GM13977 (cell line): ENCODE measurements at regions not wholly inside any gene's neighbourhood (a gene's known extent, or its start where the extent isn't known, plus 50 kb on each side); places are given as distances from the start of the nearest gene placed in this dataset.

Source experiments
- DNase-seq: peaks from one replicate; pipeline ENCODE4 v3.0.0; 2012; ENCODE audit warnings: low spot score
- in situ Hi-C: fragments of 300-500 bp; cut with MboI; formaldehyde crosslinking; loops from one replicate; pipeline ENCODE4 v1.12.0; 2022; ENCODE audit warnings: low sequenced_read_pairs, low pct_unique_long_range_greater_than_20kb, mixed read lengths, inconsistent platforms; ENCODE audit not compliant: unreplicated experiment
- TF ChIP-seq, protein P1 (sequence below): IDR thresholded peaks from 2 replicates; pipeline ENCODE4 v1.5.1; 2012; ENCODE audit warnings: mild to moderate bottlenecking, control low read depth; ENCODE audit not compliant: insufficient read depth; ENCODE audit errors: extremely low read depth, missing control alignments

DNA sequence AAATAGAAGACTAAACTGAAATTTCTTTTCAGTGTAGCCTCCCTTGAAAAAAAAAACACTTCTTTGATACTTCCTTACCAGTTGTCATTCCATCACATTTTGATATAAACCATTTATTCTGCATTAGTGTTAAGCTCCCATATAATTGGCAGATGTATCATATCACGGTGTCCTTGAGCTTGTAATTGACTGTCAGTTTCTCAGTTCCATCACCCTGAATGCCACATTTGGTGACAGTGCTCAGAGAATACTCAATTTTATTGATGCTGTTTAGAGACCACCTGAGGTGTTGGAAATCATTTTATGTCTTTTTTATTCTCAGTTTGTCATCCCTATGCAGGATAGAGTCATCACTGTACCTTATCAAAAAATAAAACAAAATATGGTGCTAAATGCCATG, 1528.2 kb downstream of the RAPGEF2 start:
- TF ChIP-seq, protein P1, sequence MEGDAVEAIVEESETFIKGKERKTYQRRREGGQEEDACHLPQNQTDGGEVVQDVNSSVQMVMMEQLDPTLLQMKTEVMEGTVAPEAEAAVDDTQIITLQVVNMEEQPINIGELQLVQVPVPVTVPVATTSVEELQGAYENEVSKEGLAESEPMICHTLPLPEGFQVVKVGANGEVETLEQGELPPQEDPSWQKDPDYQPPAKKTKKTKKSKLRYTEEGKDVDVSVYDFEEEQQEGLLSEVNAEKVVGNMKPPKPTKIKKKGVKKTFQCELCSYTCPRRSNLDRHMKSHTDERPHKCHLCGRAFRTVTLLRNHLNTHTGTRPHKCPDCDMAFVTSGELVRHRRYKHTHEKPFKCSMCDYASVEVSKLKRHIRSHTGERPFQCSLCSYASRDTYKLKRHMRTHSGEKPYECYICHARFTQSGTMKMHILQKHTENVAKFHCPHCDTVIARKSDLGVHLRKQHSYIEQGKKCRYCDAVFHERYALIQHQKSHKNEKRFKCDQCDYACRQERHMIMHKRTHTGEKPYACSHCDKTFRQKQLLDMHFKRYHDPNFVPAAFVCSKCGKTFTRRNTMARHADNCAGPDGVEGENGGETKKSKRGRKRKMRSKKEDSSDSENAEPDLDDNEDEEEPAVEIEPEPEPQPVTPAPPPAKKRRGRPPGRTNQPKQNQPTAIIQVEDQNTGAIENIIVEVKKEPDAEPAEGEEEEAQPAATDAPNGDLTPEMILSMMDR = no peak
- no peak for DNase-seq
- in situ Hi-C loops = no loop called here

DNA sequence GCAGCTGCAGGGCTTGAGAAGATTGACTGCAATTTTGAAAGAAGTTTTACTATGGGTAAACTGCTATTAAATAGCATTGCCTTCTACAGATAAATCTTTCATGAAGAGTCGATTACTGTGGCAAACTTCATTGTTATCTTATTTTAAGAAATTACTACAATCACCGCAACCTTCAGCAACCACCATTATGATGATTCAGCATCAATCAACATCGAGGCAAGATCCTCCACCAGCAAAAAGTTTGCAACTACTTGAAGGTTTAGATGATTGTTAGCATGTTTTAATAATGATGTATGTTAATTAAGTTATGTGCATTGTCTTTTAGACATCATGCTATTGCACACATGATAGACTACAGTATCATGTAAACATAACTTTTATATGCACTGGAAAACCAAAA, 1511.0 kb downstream of the FSTL5 start:
- TF ChIP-seq, protein P1 = no peak
- in situ Hi-C loops = no loop called here
- DNase-seq = no peak

DNA sequence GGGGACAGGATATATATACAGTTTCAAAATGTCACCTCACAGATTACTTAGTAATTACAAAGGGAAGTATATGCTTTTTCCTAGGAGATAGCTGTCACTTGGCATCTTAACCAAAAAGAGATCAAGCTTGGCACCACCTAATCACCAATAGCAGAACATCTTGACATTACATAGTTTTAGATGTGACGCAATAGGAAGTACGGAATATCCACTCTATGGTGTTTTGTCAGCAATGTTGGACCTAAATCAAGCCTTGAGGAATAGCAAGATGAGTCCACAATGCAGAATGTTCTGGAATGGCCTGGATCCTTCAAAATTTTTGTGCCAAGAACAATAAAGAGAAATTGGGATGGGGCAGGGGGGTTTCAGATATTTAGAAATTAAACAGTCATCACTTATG, 1488.2 kb downstream of the FSTL5 start:
- TF ChIP-seq, protein P1 = no peak
- in situ Hi-C loops = no loop called here
- DNase-seq = no peak

DNA sequence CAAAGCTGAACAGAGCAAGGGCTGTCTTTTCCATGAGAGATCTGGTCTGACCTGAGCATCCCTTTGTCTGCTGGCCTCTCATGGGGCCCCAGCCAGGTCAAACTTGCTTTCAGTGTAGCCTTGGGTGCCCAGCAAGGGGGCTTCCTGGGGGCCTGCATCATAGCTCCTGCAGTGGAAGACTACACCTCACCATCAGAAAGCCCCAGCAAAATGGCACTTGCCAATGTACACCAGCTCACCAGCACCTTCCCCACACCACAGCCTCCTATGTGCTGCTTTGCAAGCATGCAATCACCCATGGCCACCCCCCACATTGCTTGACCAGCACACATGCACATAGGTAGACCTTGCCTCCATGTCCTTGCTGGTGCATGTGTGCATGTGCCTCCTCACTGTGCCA, 1478.1 kb downstream of the FSTL5 start:
- in situ Hi-C loops = no loop called here
- TF ChIP-seq, protein P1 = no peak
- no peak for DNase-seq

DNA sequence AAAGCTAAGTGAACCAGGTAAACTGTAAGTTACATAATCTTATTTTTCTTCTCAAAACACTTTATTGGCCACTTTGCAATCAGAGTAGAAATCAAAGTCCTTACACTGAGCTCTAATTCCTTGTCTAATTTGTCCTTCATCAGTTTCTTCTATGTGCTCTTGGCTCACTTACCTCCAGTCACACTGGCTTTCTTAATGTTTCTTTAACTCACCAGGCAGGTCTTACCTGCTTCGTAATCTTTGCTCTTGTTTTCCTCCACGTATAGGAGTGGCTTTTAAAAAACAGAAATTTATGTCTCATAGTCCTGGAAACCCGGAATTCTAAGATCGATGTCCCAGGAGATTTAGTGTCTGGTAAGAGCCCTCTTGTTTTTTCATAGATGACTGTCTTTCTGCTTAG, 1462.1 kb downstream of the FSTL5 start:
- in situ Hi-C loops = no loop called here
- TF ChIP-seq, protein P1 = no peak
- DNase-seq = no peak

DNA sequence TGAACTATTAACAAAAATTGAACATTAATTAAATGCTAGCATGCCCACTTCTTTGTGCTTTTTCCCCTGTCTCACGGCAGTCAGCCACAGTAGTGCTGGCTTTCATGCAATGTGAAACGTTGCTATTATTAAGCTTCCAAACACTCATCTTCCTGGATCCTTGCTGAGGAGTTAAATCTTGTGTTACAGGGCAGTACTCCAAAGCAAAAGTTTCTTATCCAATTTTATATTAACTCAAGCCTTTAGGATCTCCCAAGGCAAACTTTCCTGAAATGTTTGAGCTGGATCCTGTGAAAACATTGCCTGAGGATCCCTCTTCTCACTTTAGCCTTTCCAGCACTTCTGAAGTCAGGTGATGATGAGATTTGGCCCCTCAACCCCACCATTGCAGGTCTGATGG, 1454.8 kb downstream of the FSTL5 start:
- in situ Hi-C loops = no loop called here
- DNase-seq = no peak
- TF ChIP-seq, protein P1 = no peak

DNA sequence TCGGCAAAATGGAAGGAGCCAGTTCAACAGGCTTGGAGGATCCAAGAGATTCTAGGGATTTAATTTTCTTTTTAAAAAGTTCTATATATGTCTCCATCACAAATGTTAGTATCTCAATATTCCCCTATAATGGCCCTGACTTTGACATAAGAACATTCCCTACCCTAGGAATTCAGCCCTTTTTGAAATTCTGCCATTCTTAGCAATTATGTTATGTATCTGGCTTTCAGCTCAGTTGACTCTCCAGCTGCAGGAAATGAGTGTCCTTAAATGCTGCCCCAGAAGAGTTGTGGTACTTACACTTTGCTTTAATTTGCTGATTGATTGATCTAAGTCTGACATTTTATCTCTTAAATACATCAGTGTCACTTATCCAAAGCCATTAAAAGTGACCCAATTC, 1454.3 kb downstream of the FSTL5 start:
- in situ Hi-C loops = no loop called here

More for the DNA sequence above, 1454.3 kb downstream of the FSTL5 start:
- no peak for DNase-seq
- TF ChIP-seq, protein P1 = no peak
